ENCODE measurements at regions not wholly inside any gene's neighbourhood (a gene's known extent, or its start where the extent isn't known, plus 50 kb on each side); places are given as distances from the start of the nearest gene placed in this dataset.

- Histone ChIP-seq H3K36me3 (ENCODE audit: control insufficient read depth, insufficient read depth, low read length) (no peaks in the 10 kb centered on the region), H3K4me1 (ENCODE audit: control insufficient read depth, extremely low read depth, insufficient read depth, low read length) (no peaks in the 10 kb centered on the region), H3K27ac (ENCODE audit: insufficient read depth, low read length) (no peak overlapping the region), H2AFZ (ENCODE audit: low read length) (no peak overlapping the region), H3K4me3 (replicated peaks in 1 of 4; ENCODE audit: control extremely low read depth in 1 of 4, insufficient read depth in 1 of 4, low read depth in 3 of 4, low read length in 4 of 4) (no peak overlapping the region), H3K4me2 (ENCODE audit: extremely low read depth, insufficient read depth, low read length) (no peak overlapping the region), H3K79me2 (ENCODE audit: control insufficient read depth, insufficient read depth, low read length) (no peaks in the 10 kb centered on the region), H3K27me3 (ENCODE audit: control insufficient read depth, insufficient read depth, low read length) (no peaks in the 10 kb centered on the region), H3K9ac (ENCODE audit: insufficient read depth, low read length) (no peak overlapping the region), H3K9me3 (ENCODE audit: control insufficient read depth, insufficient read depth, low read depth, low read length) (no peaks in the 10 kb centered on the region), H4K20me1 (ENCODE audit: control insufficient read depth, extremely low read depth, insufficient read depth, low read length) (no peaks in the 10 kb centered on the region)
- TF ChIP-seq EZH2 (IDR thresholded peaks at IDR 0.05; ENCODE audit: low read length, missing control alignments) (no peak), CTCF (conservative IDR thresholded peaks at IDR 0.05 in 1 of 2, IDR thresholded peaks at IDR 0.05 in 1 of 2; ENCODE audit: low read depth in 1 of 2, low read length in 2 of 2) (no peak)
- no peak for DNase-seq (ENCODE audit: low read depth in 2 of 2)
Observed at GRCh38 chrX:136975684-136976470, 57.9 kb downstream of the GPR101 start.

DNA sequence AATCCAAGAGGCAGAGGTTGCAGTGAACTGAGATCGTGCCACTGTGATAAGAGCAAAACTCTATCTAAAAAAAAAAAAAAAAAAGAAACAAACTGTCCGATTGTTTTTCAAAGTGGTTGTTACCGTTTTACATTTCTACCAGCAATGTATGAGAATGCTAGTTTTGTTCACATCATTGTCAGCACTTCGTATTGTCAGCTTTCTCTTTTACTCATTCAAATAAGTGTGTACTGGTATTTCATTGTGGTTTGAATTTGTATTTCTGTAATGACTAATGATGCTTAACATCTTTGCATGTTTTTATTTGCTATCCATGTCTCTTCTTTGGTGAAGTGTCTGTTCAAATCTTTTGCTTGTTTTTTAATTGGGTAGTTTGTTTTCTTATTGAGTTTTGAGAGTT lies 65.8 kb downstream of the GPR101 start:
- no peak overlapping the region for H3K27ac ChIP-seq (ENCODE audit: insufficient read depth, low read length)
- no peak for DNase-seq (ENCODE audit: low read depth in 2 of 2)
- no peaks in the 10 kb centered on the region for H3K9me3 ChIP-seq (ENCODE audit: control insufficient read depth, insufficient read depth, low read depth, low read length)
- no peak for TF ChIP-seq EZH2 (IDR thresholded peaks at IDR 0.05; ENCODE audit: low read length, missing control alignments)
- no peak for TF ChIP-seq CTCF (conservative IDR thresholded peaks at IDR 0.05 in 1 of 2, IDR thresholded peaks at IDR 0.05 in 1 of 2; ENCODE audit: low read depth in 1 of 2, low read length in 2 of 2)
- H4K20me1 ChIP-seq (ENCODE audit: control insufficient read depth, extremely low read depth, insufficient read depth, low read length), result no peaks in the 10 kb centered on the region
- no peaks in the 10 kb centered on the region for H3K27me3 ChIP-seq (ENCODE audit: control insufficient read depth, insufficient read depth, low read length)
- H3K79me2 ChIP-seq (ENCODE audit: control insufficient read depth, insufficient read depth, low read length), result no peaks in the 10 kb centered on the region
- H3K4me3 ChIP-seq (replicated peaks in 1 of 4; ENCODE audit: control extremely low read depth in 1 of 4, insufficient read depth in 1 of 4, low read depth in 3 of 4, low read length in 4 of 4), result no peak overlapping the region
- H3K9ac ChIP-seq (ENCODE audit: insufficient read depth, low read length), result no peak overlapping the region
- H2AFZ ChIP-seq (ENCODE audit: low read length), result no peak overlapping the region
- no peak overlapping the region for H3K4me2 ChIP-seq (ENCODE audit: extremely low read depth, insufficient read depth, low read length)
- no peaks in the 10 kb centered on the region for H3K4me1 ChIP-seq (ENCODE audit: control insufficient read depth, extremely low read depth, insufficient read depth, low read length)
- H3K36me3 ChIP-seq (ENCODE audit: control insufficient read depth, insufficient read depth, low read length), result no peaks in the 10 kb centered on the region

DNA sequence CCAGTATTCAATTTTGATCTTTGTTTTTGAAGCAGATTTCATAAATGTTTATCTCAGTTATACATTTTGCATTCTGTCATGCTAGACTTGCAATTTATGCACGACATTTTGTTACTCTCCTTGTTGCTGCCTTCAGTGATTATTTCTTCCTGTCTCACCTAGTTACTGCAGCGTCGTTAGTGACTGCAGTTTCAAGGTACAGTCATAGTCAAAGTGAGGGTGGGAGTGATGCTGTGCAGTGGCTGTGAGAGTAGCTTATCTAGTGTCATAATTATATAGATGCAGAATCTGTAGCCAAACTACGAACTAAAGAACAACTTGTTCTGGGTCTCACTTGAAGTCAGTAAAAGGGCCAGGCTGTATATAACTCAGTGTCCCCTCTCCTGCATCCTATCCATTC lies 69.8 kb downstream of the GPR101 start:
- no peak for TF ChIP-seq EZH2 (IDR thresholded peaks at IDR 0.05; ENCODE audit: low read length, missing control alignments)
- Histone ChIP-seq H3K36me3 (ENCODE audit: control insufficient read depth, insufficient read depth, low read length) (no peaks in the 10 kb centered on the region), H3K4me3 (replicated peaks in 1 of 4; ENCODE audit: control extremely low read depth in 1 of 4, insufficient read depth in 1 of 4, low read depth in 3 of 4, low read length in 4 of 4) (no peak overlapping the region), H3K9me3 (ENCODE audit: control insufficient read depth, insufficient read depth, low read depth, low read length) (no peaks in the 10 kb centered on the region), H3K4me2 (ENCODE audit: extremely low read depth, insufficient read depth, low read length) (no peak overlapping the region), H3K9ac (ENCODE audit: insufficient read depth, low read length) (no peak overlapping the region), H3K4me1 (ENCODE audit: control insufficient read depth, extremely low read depth, insufficient read depth, low read length) (no peaks in the 10 kb centered on the region), H2AFZ (ENCODE audit: low read length) (no peak overlapping the region), H3K27ac (ENCODE audit: insufficient read depth, low read length) (no peak overlapping the region), H3K27me3 (ENCODE audit: control insufficient read depth, insufficient read depth, low read length) (no peaks in the 10 kb centered on the region), H4K20me1 (ENCODE audit: control insufficient read depth, extremely low read depth, insufficient read depth, low read length) (no peaks in the 10 kb centered on the region), H3K79me2 (ENCODE audit: control insufficient read depth, insufficient read depth, low read length) (no peaks in the 10 kb centered on the region)
- no peak for DNase-seq (ENCODE audit: low read depth in 2 of 2)
